HG03045 (cell line): ENCODE measurements at regions not wholly inside any gene's neighbourhood (a gene's known extent, or its start where the extent isn't known, plus 50 kb on each side); places are given as distances from the start of the nearest gene placed in this dataset.

Source experiments
- ATAC-seq: cut with Tn5 transposase; IDR thresholded peaks from one replicate; pipeline ENCODE4 v1.9.1; 2021; ENCODE audit warnings: mild to moderate bottlenecking, moderate library complexity; ENCODE audit not compliant: unreplicated experiment

GRCh38 chr3:192079098-192079497 is 618.1 kb downstream of the PYDC2 start:
- no peak for ATAC-seq

DNA sequence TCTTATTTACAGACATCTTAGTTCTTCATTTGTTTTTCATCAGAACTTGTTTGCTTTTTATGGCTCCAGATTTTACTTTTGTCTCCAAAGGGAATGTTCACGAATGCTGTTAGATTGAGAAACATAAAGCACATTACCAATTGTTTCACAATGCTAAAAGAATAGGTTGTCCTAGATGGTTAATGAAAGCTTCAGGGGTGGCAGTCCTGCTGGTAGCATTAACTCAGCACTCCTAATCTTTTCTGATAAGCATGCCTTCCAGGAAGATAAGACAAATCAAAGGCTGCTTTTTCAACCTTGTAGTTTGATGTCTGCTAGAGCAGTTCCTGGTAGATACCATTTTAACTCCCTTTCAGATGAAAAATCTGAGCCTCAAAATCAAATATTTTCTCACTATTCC is 619.4 kb downstream of the PYDC2 start:
- ATAC-seq = no peak

- ATAC-seq = peak; percentile 95
Measured at GRCh38 chr3:192082730-192083660, 622.0 kb downstream of the PYDC2 start.
